HCT116 (cell line): ENCODE measurements at regions not wholly inside any gene's neighbourhood (a gene's known extent, or its start where the extent isn't known, plus 50 kb on each side); places are given as distances from the start of the nearest gene placed in this dataset.

Source experiments
- ATAC-seq: fragments of 200-7000 bp; cut with Tn5 transposase; 2 replicates; pipeline ENCODE4 v1.9.1; 2020; ENCODE audit warnings: mild to moderate bottlenecking, moderate library complexity
- BruUV-seq: library from RNA; stranded (reverse); fragments of 400-500 nt; replicated peaks from 2 replicates; lab custom pipeline; 2021; lab: Mats Ljungman, UMichigan
- CTCF ChIA-PET: fragments of 300-600 bp; sonication (Branson Sonifier 250); formaldehyde crosslinking; loops from one replicate; lab custom pipeline; 2021; ENCODE audit warnings: antibody characterized with exemption; lab: Charles Lee
- POLR2A ChIA-PET: fragments of 300-600, 350-600 bp; sonication (Branson Sonifier 250); formaldehyde crosslinking; loops from one replicate; lab custom pipeline; 2021; ENCODE audit warnings: antibody characterized with exemption; lab: Charles Lee
- RAD21 ChIA-PET, 2 experiments: fragments of 300-600 bp; sonication (Branson Sonifier 250); formaldehyde crosslinking; loops; one replicate each; lab custom pipeline; 2023; ENCODE audit warnings: low total read pairs in 2 of 2; ENCODE audit not compliant: uncharacterized antibody in 2 of 2, unreplicated experiment in 2 of 2, low non-redundant PET in 1 of 2; lab: Charles Lee
- DNase-seq: peaks from one replicate; pipeline ENCODE4 v3.0.0-alpha.2; 2010; ENCODE audit warnings: low read depth, low spot score
- H2AFZ ChIP-seq: fragments of 200-600 bp; shearing (Covaris generic), sonication (generic); 2 replicates; pipeline ENCODE4 v1.6.1; 2017; ENCODE audit warnings: low read depth, mixed run types, mixed read lengths, antibody characterized with exemption, low read length; ENCODE audit not compliant: poor library complexity, severe bottlenecking
- H3K27ac ChIP-seq: 2 replicates; pipeline ENCODE4 v1.5.1; 2012; ENCODE audit warnings: low read depth, low read length
- H3K27me3 ChIP-seq: fragments of 200-600 bp; sonication (generic); 2 replicates; pipeline ENCODE4 v1.6.1; 2016; ENCODE audit warnings: mixed run types, low read length, mixed read lengths; ENCODE audit not compliant: insufficient read depth
- H3K36me3 ChIP-seq, 2 experiments: fragments of 200-500 bp in 1 of 2; fragments of 200-600 bp in 1 of 2; sonication (Bioruptor generic) in 1 of 2; sonication (generic) in 1 of 2; 2 replicates each; pipeline versions ENCODE4 v1.5.1 to v1.6.1; 2014 to 2016; ENCODE audit warnings: low read length in 2 of 2, inconsistent platforms in 1 of 2, mixed read lengths in 1 of 2, mixed run types in 1 of 2; ENCODE audit not compliant: insufficient read depth in 2 of 2, control insufficient read depth in 1 of 2
- H3K4me1 ChIP-seq, 2 experiments: fragments of 200-600 bp in 1 of 2; sonication (generic) in 1 of 2; 2 replicates each; pipeline versions ENCODE4 v1.5.1 to v1.6.1; 2012 to 2017; ENCODE audit warnings: low read length in 2 of 2, inconsistent platforms in 1 of 2, mild to moderate bottlenecking in 1 of 2, mixed read lengths in 1 of 2, mixed run types in 1 of 2, moderate library complexity in 1 of 2; ENCODE audit not compliant: insufficient read depth in 2 of 2, control insufficient read depth in 1 of 2
- H3K4me2 ChIP-seq: fragments of 200-600 bp; sonication (generic); 2 replicates; pipeline ENCODE4 v1.6.1; 2017; ENCODE audit warnings: mixed run types, low read length, mixed read lengths
- H3K4me3 ChIP-seq, 2 experiments: fragments of 200-600 bp in 1 of 2; sonication (generic) in 1 of 2; replicated peaks in 1 of 2; 2 replicates each; pipeline ENCODE4 v1.5.1; 2011 to 2016; ENCODE audit warnings: low read length in 2 of 2, control low read depth in 1 of 2, low read depth in 1 of 2, mild to moderate bottlenecking in 1 of 2, mixed read lengths in 1 of 2, mixed run types in 1 of 2
- H3K79me2 ChIP-seq: fragments of 200-600 bp; sonication (generic); 2 replicates; pipeline ENCODE4 v1.6.1; 2017; ENCODE audit warnings: mild to moderate bottlenecking, mixed run types, low read length, moderate library complexity, mixed read lengths; ENCODE audit not compliant: insufficient read depth
- H3K9ac ChIP-seq: fragments of 200-600 bp; sonication (generic); 2 replicates; pipeline ENCODE4 v1.6.1; 2016; ENCODE audit warnings: low read length, mixed read lengths
- H3K9me2 ChIP-seq: fragments of 200-600 bp; sonication (generic), shearing (Covaris generic); 2 replicates; pipeline ENCODE4 v1.6.1; 2017; ENCODE audit warnings: mixed run types, mild to moderate bottlenecking, moderate library complexity; ENCODE audit not compliant: insufficient read depth
- H3K9me3 ChIP-seq, 2 experiments: fragments of 200-500 bp in 1 of 2; fragments of 200-600 bp in 1 of 2; sonication (Bioruptor generic) in 1 of 2; sonication (generic) in 1 of 2; 2 replicates each; pipeline ENCODE4 v1.6.1; 2014 to 2017; ENCODE audit warnings: low read length in 2 of 2, mixed read lengths in 2 of 2, inconsistent platforms in 1 of 2, low read depth in 1 of 2, mild to moderate bottlenecking in 1 of 2, mixed run types in 1 of 2, moderate library complexity in 1 of 2; ENCODE audit not compliant: control insufficient read depth in 1 of 2, insufficient read depth in 1 of 2
- H4K20me1 ChIP-seq: fragments of 200-600 bp; sonication (generic), shearing (Covaris generic); 2 replicates; pipeline ENCODE4 v1.6.1; 2017; ENCODE audit warnings: mixed run types, mild to moderate bottlenecking, moderate library complexity; ENCODE audit not compliant: insufficient read depth
- CEBPB ChIP-seq: IDR thresholded peaks from 2 replicates; pipeline ENCODE4 v1.6.1; 2012; ENCODE audit warnings: low read depth
- EZH2phosphoT487 ChIP-seq: fragments of 200-600 bp; IDR thresholded peaks from 2 replicates; pipeline ENCODE4 v1.6.1; 2018; ENCODE audit warnings: antibody characterized with exemption, borderline replicate concordance
- REST ChIP-seq: IDR thresholded peaks from 2 replicates; pipeline ENCODE4 v1.6.1; 2012; ENCODE audit warnings: low read depth
- SP1 ChIP-seq: IDR thresholded peaks from 2 replicates; pipeline ENCODE4 v1.6.1; 2012; ENCODE audit warnings: low read depth
- ZBTB33 ChIP-seq: IDR thresholded peaks from 2 replicates; pipeline ENCODE4 v1.6.1; 2011; ENCODE audit warnings: mild to moderate bottlenecking, low read length, moderate library complexity; ENCODE audit not compliant: insufficient replicate concordance; ENCODE audit errors: extremely low read depth
- ZNF274 ChIP-seq: fragments of 200-500 bp; sonication (Bioruptor generic); IDR thresholded peaks from 2 replicates; pipeline ENCODE4 v1.6.1; 2014; ENCODE audit warnings: mild to moderate bottlenecking, low read depth, low read length, inconsistent platforms
- intact Hi-C: fragments of 100-400 bp; cut with micrococcal nuclease; formaldehyde crosslinking; loops from 2 replicates; pipeline ENCODE4 v1.10.0; 2022

- no peak for ATAC-seq
- H3K27me3 ChIP-seq, result no peaks in the 10 kb centered on the region
- H3K9ac ChIP-seq, result no peak overlapping the region
- TF ChIP-seq ZBTB33 (no peak), EZH2phosphoT487 (no peak), ZNF274 (no peak), CEBPB (no peak)
- H3K4me1 ChIP-seq, result no peaks in the 10 kb centered on the region
- no peak overlapping the region for H3K4me3 ChIP-seq
- H3K36me3 ChIP-seq, result no peaks in the 10 kb centered on the region
- H3K79me2 ChIP-seq, result no peaks in the 10 kb centered on the region
- H3K4me2 ChIP-seq, result no peak overlapping the region
- POLR2A ChIA-PET, result no interaction called here
- H2AFZ ChIP-seq, result no peak overlapping the region
- no peaks in the 10 kb centered on the region for H3K9me2 ChIP-seq
- no peak for DNase-seq
- CTCF ChIA-PET, result no interaction called here
- intact Hi-C loops, result no loop called here
- no TSS peak for BruUV-seq
- no peak overlapping the region for H3K27ac ChIP-seq
- H3K9me3 ChIP-seq, result no peaks in the 10 kb centered on the region
- no peaks in the 10 kb centered on the region for H4K20me1 ChIP-seq
- RAD21 ChIA-PET, result no interaction called here
Measured at GRCh38 chr6:104459543-104459942, 400.2 kb downstream of the HACE1 start.

GRCh38 chr6:104449918-104450317 is 409.8 kb downstream of the HACE1 start:
- TF ChIP-seq ZNF274 (no peak), REST (no peak), SP1 (no peak)
- POLR2A ChIA-PET, result no interaction called here
- Histone ChIP-seq H3K9me2 (no peaks in the 10 kb centered on the region), H2AFZ (no peak overlapping the region), H3K27ac (no peak overlapping the region), H4K20me1 (no peaks in the 10 kb centered on the region), H3K79me2 (no peaks in the 10 kb centered on the region), H3K9ac (no peak overlapping the region), H3K4me3 (no peak overlapping the region), H3K4me2 (no peak overlapping the region), H3K27me3 (no peaks in the 10 kb centered on the region), H3K9me3 (no peaks in the 10 kb centered on the region), H3K36me3 (no peaks in the 10 kb centered on the region), H3K4me1 (no peaks in the 10 kb centered on the region)
- CTCF ChIA-PET, result no interaction called here
- BruUV-seq, result no TSS peak
- ATAC-seq, result no peak
- RAD21 ChIA-PET, result no interaction called here
- DNase-seq, result no peak
- intact Hi-C loops, result no loop called here
